ENCODE measurements at regions not wholly inside any gene's neighbourhood (a gene's known extent, or its start where the extent isn't known, plus 50 kb on each side); places are given as distances from the start of the nearest gene placed in this dataset.

- DNase-seq = no peak
These were observed 160.0 kb upstream of the SPATS2L start for GRCh38 chr2:200146501-200146900.

- DNase-seq = no peak
These were observed 159.1 kb upstream of the SPATS2L start for GRCh38 chr2:200147371-200147770.

DNA sequence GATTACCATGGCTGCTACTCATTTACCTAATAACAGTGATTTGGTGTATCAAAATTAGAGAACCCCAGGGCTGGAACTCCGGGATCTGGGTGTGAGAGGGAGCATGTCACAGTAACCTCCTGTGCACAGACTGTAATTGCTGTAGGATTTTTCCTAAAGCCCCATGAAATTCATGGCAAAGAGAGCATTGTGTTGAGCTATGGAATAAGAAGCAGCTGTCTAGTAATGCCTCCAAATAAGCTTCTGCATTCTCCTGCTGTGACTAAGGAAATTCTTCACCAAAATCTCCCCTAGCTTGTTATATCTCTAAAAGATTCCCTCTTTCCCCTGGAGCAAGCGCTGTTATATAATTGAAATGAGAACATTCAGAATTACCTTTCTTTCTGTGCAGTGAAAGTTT is 158.1 kb upstream of the SPATS2L start:
- DNase-seq = no peak

DNA sequence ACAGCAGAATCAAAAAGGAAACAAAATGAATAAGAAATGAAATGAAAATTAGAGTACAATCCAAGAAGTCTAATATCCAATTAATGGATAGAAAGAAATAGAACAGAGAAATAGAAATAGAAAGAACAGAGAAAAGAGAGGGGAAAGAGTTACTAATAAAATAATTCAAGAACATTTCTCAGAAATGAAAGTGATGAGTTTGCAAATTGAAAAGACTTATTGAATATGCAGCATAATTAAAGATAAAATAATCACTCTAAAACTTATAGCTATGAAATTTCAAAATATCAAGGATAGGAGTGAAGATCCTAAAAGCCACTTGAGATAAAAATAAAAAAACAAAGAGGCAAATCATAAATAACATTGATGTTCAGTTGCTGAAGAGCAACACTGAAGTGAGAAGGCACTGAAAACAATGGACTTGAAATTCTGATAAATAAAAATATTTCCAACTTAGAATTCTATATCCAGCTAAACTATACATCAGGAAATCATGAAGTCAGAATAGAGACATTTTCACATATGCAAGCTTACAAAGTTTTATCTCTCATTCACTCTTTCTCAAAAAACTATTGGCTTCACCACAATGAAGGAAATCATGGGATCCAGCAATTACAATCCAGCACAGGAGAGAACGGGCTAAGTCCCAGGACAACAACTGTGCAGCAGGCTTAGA is 155.9 kb upstream of the SPATS2L start:
- DNase-seq = no peak

GRCh38 chr2:200155652-200156051 is 150.8 kb upstream of the SPATS2L start:
- peak; percentile 23 for DNase-seq

GRCh38 chr2:200156166-200156835 is 150.2 kb upstream of the SPATS2L start:
- DNase-seq = peak; percentile 60

DNA sequence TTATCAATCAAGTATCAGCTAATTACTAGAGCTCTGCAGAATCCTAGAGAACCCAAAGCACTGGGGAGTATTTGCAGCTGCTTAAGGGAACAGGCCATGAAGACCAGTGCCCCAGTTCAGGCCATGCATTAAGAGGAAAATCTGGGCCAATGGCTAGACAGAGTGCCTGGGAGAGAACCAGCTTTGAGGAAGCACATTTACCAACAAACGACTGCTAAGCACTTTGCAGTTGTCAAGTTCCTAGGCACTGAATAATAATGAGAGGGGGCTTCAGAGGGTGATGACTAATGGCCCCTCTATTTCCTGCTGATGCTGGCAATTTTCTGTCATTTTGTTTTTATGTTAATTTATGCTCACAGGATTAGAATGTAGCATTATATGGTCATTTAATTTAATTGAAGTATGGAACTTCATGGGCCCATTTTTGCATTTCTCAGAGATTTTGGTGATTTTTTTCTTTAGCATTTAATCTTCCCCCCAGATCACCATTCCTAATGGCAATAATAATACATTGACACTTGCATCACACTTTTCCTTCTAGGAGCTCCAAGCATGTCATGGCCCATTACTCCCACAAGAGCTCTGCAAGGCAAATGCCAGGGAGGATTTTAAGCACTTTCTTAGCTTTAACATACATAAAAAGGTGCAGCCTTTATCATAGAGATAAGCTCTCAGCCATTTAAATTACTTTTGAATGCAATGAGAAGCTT is 147.7 kb upstream of the SPATS2L start:
- no peak for DNase-seq

- DNase-seq = no peak
These were observed 147.2 kb upstream of the SPATS2L start for GRCh38 chr2:200159357-200159707.

- DNase-seq = no peak
These were observed 146.4 kb upstream of the SPATS2L start for GRCh38 chr2:200159829-200160781.

DNA sequence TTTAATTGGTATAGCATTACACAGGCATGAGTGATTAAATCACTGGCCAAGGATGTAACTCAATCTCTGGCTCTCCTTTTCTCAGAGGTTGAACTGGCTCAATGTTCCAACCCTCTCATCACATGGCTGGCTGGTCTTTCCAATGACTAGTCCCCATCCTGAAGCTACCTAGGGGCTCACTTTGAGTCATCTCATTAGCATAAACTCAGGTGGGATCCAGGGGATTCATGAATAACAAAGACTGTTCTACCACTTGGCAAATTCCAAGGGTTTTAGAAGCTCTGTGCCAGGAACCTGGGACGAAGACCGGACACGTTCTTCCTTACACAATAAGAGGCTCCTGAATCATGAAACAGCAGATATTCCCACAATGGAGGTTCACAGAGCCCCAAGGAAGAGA is 145.0 kb upstream of the SPATS2L start:
- no peak for DNase-seq

DNA sequence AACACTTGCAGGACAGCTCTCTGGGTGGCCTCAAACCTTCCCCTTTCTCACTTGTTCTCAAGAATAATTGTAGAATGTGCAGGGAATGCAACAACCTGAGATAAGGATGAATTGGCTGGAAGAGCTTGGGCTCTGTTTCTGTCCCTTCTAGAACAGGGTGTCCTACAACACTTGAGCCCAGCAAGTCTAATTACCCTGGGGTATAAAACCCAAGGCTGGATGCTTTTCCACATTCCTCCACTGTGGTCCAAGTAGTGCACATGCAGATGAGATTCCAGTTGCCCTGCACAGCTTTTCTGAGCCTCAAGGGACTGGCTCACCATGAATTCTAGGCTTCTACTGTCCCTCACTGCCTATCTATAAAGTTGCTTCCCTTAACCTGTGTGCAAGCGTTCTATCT is 140.8 kb upstream of the SPATS2L start:
- no peak for DNase-seq

GRCh38 chr2:200168641-200169555 is 137.6 kb upstream of the SPATS2L start:
- no peak for DNase-seq

- no peak for DNase-seq
These were observed 136.3 kb upstream of the SPATS2L start for GRCh38 chr2:200170221-200170620.

DNA sequence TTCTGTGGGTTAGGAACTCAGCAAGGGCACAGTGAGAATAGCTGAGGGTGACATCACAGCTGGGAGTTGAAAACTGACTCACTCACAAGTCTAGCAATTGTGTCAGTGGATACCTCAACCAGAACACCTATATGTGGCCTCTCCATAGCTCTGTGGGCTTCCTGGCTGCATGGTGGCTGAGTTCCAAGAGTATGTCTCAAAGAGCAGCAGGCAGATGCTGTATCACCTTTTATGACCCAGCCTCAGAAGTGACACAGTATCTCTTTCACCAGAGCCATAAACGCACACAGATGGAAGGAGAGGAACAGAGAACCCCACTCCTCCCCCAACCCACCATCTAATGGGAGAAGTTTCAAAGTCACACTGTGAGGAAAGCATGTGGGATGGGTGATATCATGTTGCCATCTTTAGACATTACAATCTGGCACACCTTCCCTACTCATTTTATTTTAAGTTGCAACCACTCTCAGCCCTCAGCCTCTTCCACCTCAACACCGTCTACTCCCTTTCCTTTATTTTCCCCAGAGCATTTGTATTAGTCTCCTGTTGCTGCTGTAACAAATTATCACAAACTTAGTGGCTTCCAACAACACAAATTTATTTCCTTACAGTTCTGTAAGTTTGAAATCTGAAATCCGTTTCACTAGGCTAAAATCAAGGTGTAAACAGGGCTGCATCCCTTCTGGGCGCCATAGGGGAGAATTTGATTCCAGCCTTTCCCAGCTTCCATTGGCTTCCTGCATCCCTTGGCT is 134.6 kb upstream of the SPATS2L start:
- no peak for DNase-seq

DNA sequence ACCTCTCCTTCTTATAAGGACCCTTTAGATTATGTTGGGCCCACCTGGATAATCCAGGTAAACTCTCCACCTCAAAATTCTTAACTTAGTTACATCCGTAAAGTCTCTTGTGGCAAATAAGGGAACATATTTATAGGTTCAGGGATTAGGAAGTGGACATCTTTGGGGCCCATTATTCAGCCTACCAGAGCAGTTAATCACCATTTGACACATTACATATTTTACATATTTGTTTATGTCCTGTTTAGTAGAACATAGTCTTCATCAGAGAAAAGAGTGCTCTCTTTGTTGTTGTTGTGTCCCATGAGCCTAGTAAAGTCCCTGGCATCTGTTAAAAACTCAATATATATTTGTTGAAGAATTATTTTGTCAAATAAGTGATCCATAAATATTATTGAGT is 134.0 kb upstream of the SPATS2L start:
- DNase-seq = no peak

DNA sequence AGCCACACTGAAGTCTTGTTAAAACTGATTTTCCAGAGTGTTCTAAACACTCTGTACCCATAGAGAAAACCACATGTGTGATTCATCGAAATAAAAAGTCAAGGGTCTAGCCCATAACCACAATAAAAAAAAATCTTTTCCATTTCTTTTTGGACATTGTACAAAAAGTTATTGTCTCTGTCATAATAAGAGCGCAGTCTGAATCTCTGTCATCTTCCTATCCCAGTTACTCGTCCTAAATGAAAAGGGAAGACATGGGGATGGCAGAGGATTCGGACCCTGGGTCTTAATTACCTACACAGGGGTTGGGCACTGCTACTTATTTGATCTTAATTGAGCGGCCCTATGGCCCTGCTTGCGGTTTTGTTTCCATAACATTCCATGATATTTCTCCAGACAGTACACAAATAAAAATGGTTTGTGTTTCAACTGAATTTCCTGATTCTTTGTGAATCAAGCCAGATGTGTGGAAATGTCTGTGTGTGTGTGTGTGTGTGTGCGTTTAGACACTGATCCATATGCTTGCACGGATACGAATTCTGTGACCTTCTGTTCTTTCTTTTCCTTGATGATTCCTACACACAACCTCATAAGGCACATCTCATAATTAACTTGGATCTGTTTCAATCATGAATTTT is 133.4 kb upstream of the SPATS2L start:
- DNase-seq = no peak

GRCh38 chr2:200173691-200174090 is 132.8 kb upstream of the SPATS2L start:
- no peak for DNase-seq

- no peak for DNase-seq
These were observed 131.9 kb upstream of the SPATS2L start for GRCh38 chr2:200174433-200175216.

DNA sequence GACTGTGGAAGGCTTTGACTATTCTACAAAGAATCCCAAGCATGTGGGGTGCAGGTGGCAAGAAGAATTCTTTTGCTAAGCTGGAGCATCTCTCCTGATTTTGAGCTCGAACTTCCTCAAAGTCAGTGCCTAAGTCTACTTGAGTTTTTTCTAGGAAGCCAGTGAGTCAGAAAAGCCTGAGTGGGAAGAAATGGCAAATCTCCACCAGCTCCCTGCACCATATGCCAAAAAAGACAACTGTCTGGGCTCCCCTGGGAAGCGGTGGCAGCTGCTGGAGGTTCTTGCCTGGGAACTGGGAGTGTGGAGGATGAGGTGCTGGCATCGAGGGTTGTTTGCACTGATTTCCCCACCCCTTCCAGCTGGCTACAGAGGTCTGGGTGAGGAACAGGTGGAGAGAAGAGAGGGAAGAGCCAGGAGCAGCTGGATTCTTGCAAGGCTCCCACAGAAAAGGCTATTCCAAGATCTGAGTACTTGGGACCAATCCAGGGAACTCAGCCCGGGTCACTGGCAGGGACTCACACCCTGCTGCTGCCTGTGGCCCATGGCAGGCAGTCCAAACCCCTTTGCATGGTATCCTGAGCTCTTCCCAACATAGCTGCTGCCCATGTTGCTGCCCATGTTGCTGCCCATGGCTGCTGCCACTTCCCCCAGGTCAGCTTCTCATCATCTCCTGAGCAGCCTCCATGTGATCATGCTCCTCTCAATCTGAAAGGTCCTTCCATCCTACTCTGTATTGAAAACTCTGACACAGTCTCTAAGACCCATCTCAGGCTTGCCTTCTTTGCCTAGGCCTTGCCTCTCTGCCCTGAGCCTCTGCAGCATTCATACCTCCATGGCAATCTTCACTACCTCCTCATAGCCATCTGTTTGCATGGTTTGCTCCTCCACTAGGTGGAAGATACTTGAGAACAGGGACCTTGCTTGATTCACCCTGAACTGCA is 128.3 kb upstream of the SPATS2L start:
- DNase-seq = no peak
